Thyroid gland (tissue), 4 donors: ENCODE measurements at regions not wholly inside any gene's neighbourhood (a gene's known extent, or its start where the extent isn't known, plus 50 kb on each side); places are given as distances from the start of the nearest gene placed in this dataset.

Experiments used
- DNase-seq, 2 donors: peaks; one replicate each; pipeline ENCODE4 v3.0.0-alpha.2; 2019
- H3K27ac ChIP-seq, 3 donors: fragments of 200-600 bp; sonication (generic); 1 replicate in 2 of 3; 2 replicates in 1 of 3; pipeline ENCODE4 v1.5.1; 2016 to 2019; ENCODE audit warnings: mild to moderate bottlenecking in 1 of 3, moderate library complexity in 1 of 3
- H3K27me3 ChIP-seq: fragments of 200-600 bp; sonication (generic); one replicate; pipeline ENCODE4 v1.5.1; 2019
- H3K36me3 ChIP-seq, 2 donors: fragments of 200-600 bp; sonication (generic); one replicate each; pipeline ENCODE4 v1.5.1; 2016 to 2019
- H3K4me1 ChIP-seq, 2 donors: fragments of 200-600 bp; sonication (generic); one replicate each; pipeline ENCODE4 v1.5.1; 2017 to 2019
- H3K4me3 ChIP-seq, 3 donors: fragments of 200-600 bp; sonication (generic); replicated peaks in 1 of 3; 1 replicate in 2 of 3; 2 replicates in 1 of 3; pipeline ENCODE4 v1.5.1; 2016; ENCODE audit warnings: mild to moderate bottlenecking in 1 of 3
- H3K9me3 ChIP-seq: fragments of 200-600 bp; sonication (generic); one replicate; pipeline ENCODE4 v1.5.1; 2017
- POLR2A ChIP-seq, 2 donors: fragments of 450-650 bp; IDR thresholded peaks; one replicate each; pipeline ENCODE4 v1.6.1; 2017; ENCODE audit warnings: antibody characterized with exemption in 2 of 2, mild to moderate bottlenecking in 2 of 2, moderate library complexity in 1 of 2
- WGBS, 2 donors: methylation state at CpG; one replicate each; pipeline ENCODE4 v1.1.5; 2017; 5-methylcytosine and 5-hydroxymethylcytosine counted together
- intact Hi-C: fragments of 100-400 bp; cut with DNase I; formaldehyde crosslinking; loops from one replicate; pipeline ENCODE4 v1.15.1; 2023
- TF ChIP-seq, protein P1 (sequence below), 6 experiments: fragments of 200-600 bp in 3 of 6; fragments of 450-650 bp in 3 of 6; sonication (generic) in 3 of 6; IDR thresholded peaks; one replicate each; pipeline ENCODE4 v1.5.1; 2016 to 2019; ENCODE audit warnings: antibody characterized with exemption in 6 of 6, mild to moderate bottlenecking in 2 of 6, inconsistent platforms in 1 of 6, moderate library complexity in 1 of 6

GRCh38 chr1:73820843-73821242 lies 377.1 kb downstream of the LRRIQ3 start:
- 93 to 94% methylated on average over 1 of the region's 1 CpG for WGBS, 2 donors
- TF ChIP-seq POLR2A (IDR thresholded peaks at IDR 0.05) = no peak
- TF ChIP-seq, protein P1, sequence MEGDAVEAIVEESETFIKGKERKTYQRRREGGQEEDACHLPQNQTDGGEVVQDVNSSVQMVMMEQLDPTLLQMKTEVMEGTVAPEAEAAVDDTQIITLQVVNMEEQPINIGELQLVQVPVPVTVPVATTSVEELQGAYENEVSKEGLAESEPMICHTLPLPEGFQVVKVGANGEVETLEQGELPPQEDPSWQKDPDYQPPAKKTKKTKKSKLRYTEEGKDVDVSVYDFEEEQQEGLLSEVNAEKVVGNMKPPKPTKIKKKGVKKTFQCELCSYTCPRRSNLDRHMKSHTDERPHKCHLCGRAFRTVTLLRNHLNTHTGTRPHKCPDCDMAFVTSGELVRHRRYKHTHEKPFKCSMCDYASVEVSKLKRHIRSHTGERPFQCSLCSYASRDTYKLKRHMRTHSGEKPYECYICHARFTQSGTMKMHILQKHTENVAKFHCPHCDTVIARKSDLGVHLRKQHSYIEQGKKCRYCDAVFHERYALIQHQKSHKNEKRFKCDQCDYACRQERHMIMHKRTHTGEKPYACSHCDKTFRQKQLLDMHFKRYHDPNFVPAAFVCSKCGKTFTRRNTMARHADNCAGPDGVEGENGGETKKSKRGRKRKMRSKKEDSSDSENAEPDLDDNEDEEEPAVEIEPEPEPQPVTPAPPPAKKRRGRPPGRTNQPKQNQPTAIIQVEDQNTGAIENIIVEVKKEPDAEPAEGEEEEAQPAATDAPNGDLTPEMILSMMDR (IDR thresholded peaks at IDR 0.05) = no peak
- intact Hi-C loops = no loop called here

GRCh38 chr1:73813716-73814115 lies 384.3 kb downstream of the LRRIQ3 start:
- Histone ChIP-seq H3K4me1 (no peaks in the 10 kb centered on the region), H3K9me3 (no peaks in the 10 kb centered on the region), H3K4me3 (no peak overlapping the region), H3K36me3 (no peaks in the 10 kb centered on the region), H3K27me3 (no peaks in the 10 kb centered on the region), H3K27ac (no peak overlapping the region)
- 57 to 60% methylated on average over 2 of the region's 2 CpGs for WGBS, 2 donors
- intact Hi-C loops = no loop called here
- DNase-seq = peak in 1 of 2 donors; percentile 10
- TF ChIP-seq, protein P1 (IDR thresholded peaks at IDR 0.05) = no peak
- TF ChIP-seq POLR2A (IDR thresholded peaks at IDR 0.05) = no peak

More at GRCh38 chr1:73820843-73821242, 377.1 kb downstream of the LRRIQ3 start:
- H3K4me3 ChIP-seq = no peak overlapping the region
- H3K36me3 ChIP-seq = no peaks in the 10 kb centered on the region
- no peaks in the 10 kb centered on the region for H3K4me1 ChIP-seq
- no peaks in the 10 kb centered on the region for H3K9me3 ChIP-seq
- no peak for DNase-seq
- no peaks in the 10 kb centered on the region for H3K27me3 ChIP-seq
- no peak overlapping the region for H3K27ac ChIP-seq

DNA sequence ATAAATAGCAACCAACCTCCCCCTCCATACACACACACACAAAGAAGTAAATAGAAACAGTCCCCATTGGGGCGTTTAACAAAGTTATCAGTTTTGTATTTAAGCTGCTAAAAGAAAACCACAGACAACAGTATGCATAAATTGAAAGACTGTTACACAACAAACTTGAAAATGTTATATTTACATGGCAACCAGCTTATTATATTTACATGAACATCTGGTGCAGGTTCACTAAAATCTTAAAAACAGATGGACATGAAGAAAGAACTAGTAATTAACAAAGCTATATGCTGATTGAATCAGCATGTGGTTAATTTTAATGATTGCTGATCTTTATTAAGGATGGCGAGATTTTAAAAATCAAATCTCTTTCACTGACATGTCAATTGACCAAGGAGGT lies 384.7 kb downstream of the LRRIQ3 start:
- H3K4me3 ChIP-seq = no peak overlapping the region
- DNase-seq = no peak
- WGBS, 2 donors = 82 to 86% methylated on average over 2 of the region's 2 CpGs
- TF ChIP-seq, protein P1 (IDR thresholded peaks at IDR 0.05) = no peak
- no peak for TF ChIP-seq POLR2A (IDR thresholded peaks at IDR 0.05)
- no peaks in the 10 kb centered on the region for H3K27me3 ChIP-seq
- intact Hi-C loops = no loop called here
- H3K4me1 ChIP-seq = no peaks in the 10 kb centered on the region
- no peaks in the 10 kb centered on the region for H3K36me3 ChIP-seq
- no peaks in the 10 kb centered on the region for H3K9me3 ChIP-seq
- H3K27ac ChIP-seq = no peak overlapping the region

DNA sequence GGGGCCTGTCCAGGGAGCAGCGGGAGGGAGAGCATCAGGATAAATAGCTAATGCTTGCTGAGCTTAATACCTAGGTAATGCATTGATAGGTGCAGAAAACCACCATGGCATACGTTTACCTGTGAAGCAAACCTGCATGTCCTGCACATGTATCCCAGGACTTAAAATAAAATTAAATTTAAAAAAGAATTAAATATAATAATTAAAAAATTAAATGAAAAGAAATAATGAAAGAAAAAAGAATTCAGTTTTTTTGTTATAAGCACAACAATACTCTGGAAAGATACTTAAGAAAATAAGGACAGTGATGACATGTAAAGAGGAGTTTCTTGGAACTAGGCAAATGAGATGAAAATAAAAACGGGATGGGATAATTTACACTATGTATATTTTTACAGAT lies 386.2 kb downstream of the LRRIQ3 start:
- Histone ChIP-seq H3K4me1 (no peaks in the 10 kb centered on the region), H3K27me3 (no peaks in the 10 kb centered on the region), H3K27ac (no peak overlapping the region), H3K4me3 (no peak overlapping the region), H3K36me3 (no peaks in the 10 kb centered on the region), H3K9me3 (no peaks in the 10 kb centered on the region)
- intact Hi-C loops = no loop called here
- 88 to 93% methylated on average over 3 of the region's 3 CpGs for WGBS, 2 donors
- no peak for TF ChIP-seq POLR2A (IDR thresholded peaks at IDR 0.05)
- TF ChIP-seq, protein P1 (IDR thresholded peaks at IDR 0.05) = no peak
- no peak for DNase-seq

GRCh38 chr1:73804935-73805334 lies 393.0 kb downstream of the LRRIQ3 start:
- no peaks in the 10 kb centered on the region for H3K9me3 ChIP-seq
- intact Hi-C loops = no loop called here
- H3K4me3 ChIP-seq = no peak overlapping the region
- no peak overlapping the region for H3K27ac ChIP-seq
- 87 to 92% methylated on average over 3 of the region's 3 CpGs for WGBS, 2 donors
- H3K36me3 ChIP-seq = no peaks in the 10 kb centered on the region
- no peaks in the 10 kb centered on the region for H3K27me3 ChIP-seq
- H3K4me1 ChIP-seq = peaks cover 4% of the 10 kb centered on the region in 2 donors
- no peak for TF ChIP-seq POLR2A (IDR thresholded peaks at IDR 0.05)
- TF ChIP-seq, protein P1 (IDR thresholded peaks at IDR 0.05) = no peak
- DNase-seq = no peak
